ENCODE measurements at regions not wholly inside any gene's neighbourhood (a gene's known extent, or its start where the extent isn't known, plus 50 kb on each side); places are given as distances from the start of the nearest gene placed in this dataset.

- TF ChIP-seq CHD7 (IDR thresholded peaks at IDR 0.05; ENCODE audit: insufficient replicate concordance, low read length) (no peak), KDM1A (IDR thresholded peaks at IDR 0.05; ENCODE audit: borderline replicate concordance, low read length) (no peak), RNF2 (IDR thresholded peaks at IDR 0.05; ENCODE audit: borderline replicate concordance, low read depth, low read length, missing control alignments, poor library complexity, severe bottlenecking) (no peak), SP1 (IDR thresholded peaks at IDR 0.05; ENCODE audit: low read depth, low read length) (no peak), EZH2 (IDR thresholded peaks at IDR 0.05; ENCODE audit: low read depth, low read length, severe bottlenecking) (no peak), HDAC2 (IDR thresholded peaks at IDR 0.05; ENCODE audit: borderline replicate concordance in 1 of 2, low read depth in 2 of 2, low read length in 2 of 2) (no peak), KDM5A (IDR thresholded peaks at IDR 0.05; ENCODE audit: low read length) (no peak), YY1 (IDR thresholded peaks at IDR 0.05; ENCODE audit: low read depth, low read length) (no peak), SAP30 (IDR thresholded peaks at IDR 0.05; ENCODE audit: insufficient read depth, insufficient replicate concordance, low read length) (no peak), KDM4A (IDR thresholded peaks at IDR 0.05; ENCODE audit: low read depth, low read length, severe bottlenecking) (no peak)
Measured at GRCh38 chr2:105571445-105571987, 172.7 kb upstream of the FHL2 start (continued).
